Panc1 (cell line): ENCODE measurements at regions not wholly inside any gene's neighbourhood (a gene's known extent, or its start where the extent isn't known, plus 50 kb on each side); places are given as distances from the start of the nearest gene placed in this dataset.

ENCODE experiments used
- CTCF ChIP-seq: fragments of 450-650 bp; IDR thresholded peaks from 2 replicates; pipeline ENCODE4 v1.5.1; 2017; ENCODE audit warnings: mild to moderate bottlenecking
- POLR2AphosphoS5 ChIP-seq: IDR thresholded peaks from 2 replicates; pipeline ENCODE4 v1.6.1; 2012; ENCODE audit warnings: mild to moderate bottlenecking, low read depth, low read length, moderate library complexity
- REST ChIP-seq, 2 experiments: IDR thresholded peaks; 2 replicates each; pipeline ENCODE4 v1.6.1; 2011 to 2012; ENCODE audit warnings: low read depth in 2 of 2, control low read depth in 1 of 2, low read length in 1 of 2, mild to moderate bottlenecking in 1 of 2, moderate library complexity in 1 of 2; ENCODE audit not compliant: insufficient read depth in 1 of 2
- SIN3A ChIP-seq: IDR thresholded peaks from 2 replicates; pipeline ENCODE4 v1.6.1; 2012; ENCODE audit warnings: low read depth, mild to moderate bottlenecking, low read length, moderate library complexity, borderline replicate concordance; ENCODE audit not compliant: insufficient read depth

- TF ChIP-seq SIN3A (no peak), CTCF (no peak), REST (IDR thresholded peaks at IDR 0.05; ENCODE audit: insufficient read depth in 1 of 2, low read depth in 2 of 2, low read length in 1 of 2) (no peak), POLR2AphosphoS5 (no peak)
Observed at GRCh38 chr15:26235864-26236263, 372.7 kb upstream of the ATP10A start.
